NCI-H1694 treated with DMSO at 0.1 percent for 48 hours (cell line): ENCODE measurements at regions not wholly inside any gene's neighbourhood (a gene's known extent, or its start where the extent isn't known, plus 50 kb on each side); places are given as distances from the start of the nearest gene placed in this dataset.
"Not testable (repeated sequence)": the region's sequence is repeated elsewhere in the genome, so short reads cannot be mapped to it uniquely, and the experiment has no call there.

Source experiments
- DNase-seq: peaks from one replicate; lab custom pipeline; 2025; lab: John Stamatoyannopoulos, UW

DNA sequence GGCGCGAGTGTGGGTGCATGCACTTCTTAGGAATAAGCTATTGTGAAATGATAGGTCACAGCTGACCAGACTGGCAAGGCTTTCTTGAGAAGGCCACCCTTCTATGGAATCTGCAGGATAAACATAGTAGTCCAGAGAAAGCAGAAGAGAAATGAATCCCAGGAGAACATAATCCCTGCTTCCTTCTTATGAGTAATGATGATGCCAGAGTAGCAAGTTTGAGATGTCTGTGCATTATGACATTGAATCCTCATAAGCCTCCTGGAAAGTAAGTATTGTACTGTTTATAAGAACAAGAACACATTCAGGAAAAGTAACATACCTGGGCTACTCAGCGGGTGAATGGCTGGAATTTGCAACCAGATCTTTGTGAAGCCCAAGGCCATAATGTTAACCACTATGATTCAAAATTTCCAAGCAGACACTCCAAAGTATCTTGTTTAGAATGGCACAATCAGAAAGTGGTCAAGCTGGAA, 272.1 kb upstream of the HS3ST1 start:
- no peak for DNase-seq

DNA sequence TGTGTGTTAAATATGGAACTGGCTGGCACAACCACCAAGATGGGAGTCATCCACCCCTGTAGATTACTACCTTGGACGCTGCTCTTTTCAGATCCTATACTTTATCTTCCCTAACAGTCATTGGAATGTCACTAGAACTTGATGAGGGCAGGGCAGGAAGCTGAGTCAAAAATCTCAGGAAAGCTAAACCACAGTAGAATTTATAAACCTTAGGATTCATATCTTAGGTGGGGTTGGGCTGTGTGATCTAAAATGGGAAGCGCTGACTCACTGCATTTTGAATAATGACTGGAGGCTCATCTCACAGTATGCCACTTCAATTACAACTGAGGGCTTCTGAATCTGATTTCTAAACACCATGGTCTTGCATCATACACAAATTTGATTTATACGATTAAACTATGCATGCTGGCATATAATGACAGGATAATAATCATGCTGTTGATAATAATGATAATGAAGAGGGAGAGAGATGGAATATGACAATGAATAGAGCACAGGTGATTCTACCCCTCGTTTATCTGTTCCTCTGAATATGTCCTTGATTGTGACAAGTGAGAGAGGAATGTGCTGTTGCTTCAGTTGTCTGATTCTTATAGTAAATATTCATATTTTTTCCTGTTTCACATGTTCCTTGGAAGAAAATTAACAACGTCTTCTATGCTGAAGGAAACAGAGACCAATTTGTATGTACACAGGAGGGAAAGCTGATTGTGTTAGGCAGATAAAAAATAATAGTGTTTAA, 270.3 kb upstream of the HS3ST1 start:
- DNase-seq: no peak

DNA sequence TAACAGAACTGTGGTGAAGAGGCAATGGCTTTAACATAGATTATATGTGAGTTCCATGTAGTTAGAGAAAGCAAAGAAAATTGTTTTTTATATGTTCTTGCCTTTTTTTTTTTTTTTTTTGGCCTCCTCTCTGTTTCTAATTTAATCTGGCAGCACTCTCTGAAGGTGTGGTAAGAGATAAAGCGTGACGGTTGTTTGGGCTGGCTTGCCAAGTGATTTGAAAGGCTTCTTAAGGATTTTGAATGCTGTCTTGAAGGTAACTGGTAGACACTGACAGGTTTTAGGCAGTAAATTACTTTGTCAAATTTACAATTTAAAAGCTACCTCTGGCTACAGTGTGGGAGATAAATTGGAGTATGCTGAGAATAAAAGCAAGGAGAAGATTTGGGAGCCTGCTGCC, 269.3 kb upstream of the HS3ST1 start:
- no peak for DNase-seq

DNA sequence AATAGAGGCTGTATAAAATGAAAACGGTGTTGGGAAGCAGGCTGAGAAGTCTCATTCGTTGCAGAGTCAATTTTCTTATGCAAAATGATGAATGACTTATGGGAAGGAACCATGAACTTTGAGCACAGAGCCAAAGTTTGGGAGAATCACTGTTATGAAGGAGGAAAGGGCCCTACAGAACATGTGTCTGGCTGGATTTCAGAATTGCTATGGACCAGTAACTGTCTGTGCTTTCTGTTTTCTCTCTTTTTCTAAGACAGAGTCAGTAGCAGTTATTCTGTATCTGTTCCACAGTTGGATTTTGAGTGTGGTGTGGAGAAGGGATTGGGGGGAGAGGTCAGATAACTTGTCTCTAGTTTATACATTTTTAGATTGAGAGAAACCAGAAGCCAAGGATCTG, 265.0 kb upstream of the HS3ST1 start:
- no peak for DNase-seq

DNA sequence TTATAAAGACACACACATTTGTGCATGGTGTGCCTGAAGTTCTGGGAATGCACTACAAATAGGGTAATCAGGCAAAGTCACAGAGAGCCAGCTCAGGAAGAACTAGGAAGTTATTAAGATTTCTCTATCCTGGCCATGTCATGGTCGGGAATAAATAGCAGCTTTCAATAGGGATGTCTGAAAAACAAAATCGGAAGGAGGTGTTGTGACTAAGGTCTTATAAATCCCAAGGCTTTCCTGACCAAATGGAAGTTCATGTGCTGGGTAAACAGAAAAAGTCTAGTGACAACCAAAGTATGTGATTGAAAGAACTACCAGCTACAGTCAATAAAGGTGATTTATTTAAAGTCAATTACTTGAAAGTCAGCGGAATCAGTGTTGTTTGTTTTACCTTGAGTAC, 262.5 kb upstream of the HS3ST1 start:
- no peak for DNase-seq

DNA sequence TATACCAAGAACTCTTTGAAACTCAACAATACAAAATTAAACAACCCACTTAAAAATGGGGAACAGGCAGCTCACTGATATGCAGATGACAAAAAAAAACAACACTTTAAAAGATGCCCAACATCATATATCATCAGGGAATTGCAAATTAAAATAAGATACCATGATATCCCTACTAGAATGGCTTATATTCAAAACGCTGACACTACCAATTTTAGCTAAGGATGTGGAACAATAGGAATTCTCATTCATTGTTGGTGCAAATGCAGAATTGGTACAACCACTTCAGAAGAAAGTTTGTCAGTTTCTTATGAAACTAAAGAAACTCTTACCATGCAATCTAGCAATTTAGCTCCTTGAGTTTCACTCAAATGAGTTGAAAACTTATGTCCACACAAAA, 259.0 kb upstream of the HS3ST1 start:
- no peak for DNase-seq

DNA sequence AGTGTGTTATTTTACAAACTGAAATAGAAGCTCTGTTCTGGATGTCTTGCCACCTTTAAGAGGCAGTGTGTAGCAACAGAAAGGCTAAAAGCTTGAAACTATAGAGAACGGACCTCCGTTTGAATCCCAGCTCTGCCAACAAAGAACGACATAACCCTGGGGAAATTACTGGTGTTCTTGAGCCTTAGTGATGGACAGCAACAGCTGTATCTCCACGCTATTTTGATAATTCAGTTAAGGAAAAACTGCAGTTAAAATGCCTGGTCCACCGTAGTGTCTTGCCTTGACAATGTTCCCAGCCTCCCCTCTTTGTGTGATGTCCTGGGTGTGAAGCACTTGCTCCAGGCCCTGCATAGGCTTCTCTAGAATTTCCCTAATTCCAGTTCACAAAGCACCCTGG, 256.8 kb upstream of the HS3ST1 start:
- no peak for DNase-seq

DNA sequence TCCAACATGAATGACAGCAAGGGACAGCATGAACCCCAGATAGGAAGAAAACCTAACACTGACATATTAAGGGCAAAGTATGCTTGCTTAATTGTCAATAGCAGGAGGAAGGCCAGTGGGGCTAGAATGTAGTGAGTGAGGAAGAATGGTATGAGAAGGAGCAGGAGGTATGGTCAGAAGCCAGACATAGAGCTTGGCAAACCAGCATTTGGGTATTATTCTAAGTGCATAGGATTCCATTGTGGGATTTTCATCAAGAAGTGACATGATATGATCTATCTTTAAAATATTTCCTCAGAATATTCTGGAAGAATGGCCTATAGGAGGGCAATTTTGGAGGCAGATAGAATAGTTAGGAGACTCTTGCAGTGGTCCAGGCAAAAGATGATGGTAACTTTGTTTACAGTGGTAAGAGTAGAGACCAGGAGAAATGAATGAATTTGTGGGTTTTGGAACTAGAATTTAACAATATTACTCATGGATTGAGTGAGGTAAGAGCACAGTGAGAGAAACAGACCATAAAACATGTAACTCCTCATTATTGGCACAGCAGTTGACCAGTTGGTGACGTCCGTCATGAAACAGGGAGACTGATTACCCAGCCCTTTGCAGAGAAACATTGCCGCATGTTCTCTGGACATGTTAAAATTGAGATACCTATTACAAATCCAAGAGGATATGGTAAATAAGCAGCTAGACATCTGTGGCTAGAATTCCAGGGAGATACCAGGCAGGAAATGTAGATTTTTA, 246.5 kb upstream of the HS3ST1 start:
- DNase-seq: no peak

DNA sequence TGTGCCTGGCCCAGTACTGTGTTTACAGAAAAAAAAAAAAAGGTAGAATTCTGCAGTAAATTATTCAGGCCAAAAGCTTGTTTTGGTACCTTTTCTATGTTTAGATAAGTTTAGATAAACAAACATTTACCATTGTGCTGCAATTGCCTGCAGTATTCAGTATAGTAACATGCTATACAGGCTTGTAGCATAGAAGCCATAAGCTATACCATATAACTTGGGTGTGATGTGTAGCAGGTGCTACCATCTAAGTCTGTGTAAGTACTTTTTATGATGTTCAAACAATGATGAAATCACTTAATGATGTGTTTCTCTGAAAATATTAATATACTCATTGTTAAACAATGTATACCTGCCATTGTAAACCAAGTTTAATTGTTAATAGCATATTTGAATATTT, 241.6 kb upstream of the HS3ST1 start:
- no peak for DNase-seq

DNA sequence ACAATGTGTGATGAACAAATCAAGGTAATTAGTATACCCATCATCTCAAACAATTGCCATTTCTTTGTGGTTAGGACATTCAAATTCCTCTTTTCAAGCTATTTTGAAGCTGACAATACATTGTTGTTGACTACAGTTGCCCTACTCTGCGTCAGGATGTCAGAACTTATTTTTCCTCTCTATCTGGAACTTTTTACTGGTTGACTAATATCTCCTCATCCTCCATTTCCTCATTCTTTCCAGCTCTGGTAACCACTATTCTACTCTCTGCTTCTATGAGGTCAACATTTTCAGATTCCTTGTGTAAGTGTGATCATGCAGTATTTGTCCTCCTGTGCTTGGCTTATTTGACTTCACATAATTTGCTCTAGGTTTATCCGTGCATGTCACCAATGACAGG, 240.5 kb upstream of the HS3ST1 start:
- DNase-seq: no peak

DNA sequence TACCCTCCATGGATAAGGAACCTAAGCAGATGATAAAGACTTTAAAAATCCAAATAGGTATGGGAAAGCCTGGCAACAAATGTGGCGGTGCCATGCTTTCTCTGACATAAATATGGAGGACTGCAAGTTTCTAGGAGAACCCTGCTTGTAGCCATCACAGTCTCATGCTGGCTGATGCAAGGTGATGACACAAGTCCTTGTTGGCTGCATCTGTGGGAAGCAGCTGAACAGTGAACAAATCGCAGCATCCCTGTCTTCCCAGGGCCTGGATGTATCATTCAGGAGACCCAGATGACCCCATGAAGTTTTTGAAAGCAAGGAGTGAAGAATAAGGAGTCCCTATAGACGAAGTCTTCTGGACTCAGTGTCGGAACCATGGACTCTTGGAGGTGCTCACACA, 234.4 kb upstream of the HS3ST1 start:
- DNase-seq: no peak

DNA sequence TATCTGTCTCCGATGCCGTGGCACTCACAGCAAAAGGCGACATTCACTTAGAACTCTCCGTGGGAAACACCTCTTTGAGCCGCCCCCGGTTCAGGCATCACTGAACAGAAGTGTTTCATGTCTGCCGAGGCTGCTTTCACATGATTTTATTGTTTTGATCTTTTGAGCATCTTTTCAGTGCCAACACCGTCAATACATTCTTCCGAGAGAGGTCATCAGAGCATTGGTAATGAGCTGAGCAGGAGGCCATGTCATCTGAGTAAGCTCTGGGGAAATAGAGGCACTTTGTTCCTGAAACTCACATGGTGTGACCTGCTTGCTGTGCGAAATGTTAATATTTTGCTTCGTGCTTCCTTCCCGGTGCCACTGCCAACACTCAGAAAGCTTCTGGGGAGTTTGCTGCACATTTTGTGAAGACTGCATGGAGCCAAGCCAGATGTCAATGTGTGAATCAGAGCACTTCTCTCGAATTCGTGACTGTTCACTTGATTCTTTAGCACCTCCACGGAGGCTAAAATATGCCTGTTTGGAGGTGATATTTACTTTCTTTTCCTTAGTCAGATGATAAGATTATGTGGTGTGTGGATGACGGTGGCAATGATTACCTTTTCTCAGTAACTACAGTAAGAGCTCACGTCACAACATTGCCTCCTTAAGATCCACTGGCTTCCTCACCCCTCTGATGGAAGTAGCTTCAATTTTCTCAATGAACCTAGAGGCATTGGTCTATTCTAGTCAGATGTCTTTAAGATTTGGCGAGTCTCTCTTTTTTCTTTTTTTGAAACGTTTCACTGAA, 222.3 kb upstream of the HS3ST1 start:
- no peak for DNase-seq

DNA sequence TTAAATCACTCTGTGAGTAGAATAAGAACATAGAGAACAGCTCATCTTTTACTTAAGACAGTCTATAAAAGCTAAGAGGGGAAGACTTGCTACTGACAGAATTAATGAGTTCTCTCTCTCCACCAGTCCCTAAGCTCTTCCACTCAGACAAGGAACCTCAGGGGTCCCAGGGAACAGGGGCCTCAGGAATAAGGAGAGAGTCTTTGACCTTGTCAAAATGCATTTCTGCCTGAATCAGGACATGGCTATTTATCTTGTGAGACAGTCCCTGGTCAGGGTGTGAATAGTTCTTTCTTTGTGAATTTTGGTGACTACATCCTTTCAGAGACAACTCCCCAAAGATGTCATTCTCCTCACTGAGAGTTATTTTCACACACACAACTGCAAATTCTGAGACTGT, 218.7 kb upstream of the HS3ST1 start:
- DNase-seq: no peak

DNA sequence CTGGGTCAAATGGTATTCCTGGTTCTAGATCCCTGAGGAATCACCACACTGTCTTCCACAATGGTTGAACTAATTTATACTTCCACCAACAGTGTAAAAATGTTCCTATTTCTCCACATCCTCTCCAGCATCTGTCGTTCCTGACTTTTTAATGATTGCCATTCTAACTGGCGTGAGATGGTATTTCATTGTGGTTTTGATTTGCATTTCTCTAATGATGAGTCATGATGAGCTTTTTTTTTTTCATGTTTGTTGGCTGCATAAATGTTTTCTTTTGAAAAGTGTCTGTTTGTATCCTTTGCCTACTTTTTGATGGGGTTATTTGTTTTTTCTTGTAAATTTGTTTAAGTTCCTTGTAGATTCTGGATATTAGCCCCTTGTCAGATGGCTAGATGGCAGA, 214.4 kb upstream of the HS3ST1 start:
- not testable (repeated sequence) for DNase-seq

DNA sequence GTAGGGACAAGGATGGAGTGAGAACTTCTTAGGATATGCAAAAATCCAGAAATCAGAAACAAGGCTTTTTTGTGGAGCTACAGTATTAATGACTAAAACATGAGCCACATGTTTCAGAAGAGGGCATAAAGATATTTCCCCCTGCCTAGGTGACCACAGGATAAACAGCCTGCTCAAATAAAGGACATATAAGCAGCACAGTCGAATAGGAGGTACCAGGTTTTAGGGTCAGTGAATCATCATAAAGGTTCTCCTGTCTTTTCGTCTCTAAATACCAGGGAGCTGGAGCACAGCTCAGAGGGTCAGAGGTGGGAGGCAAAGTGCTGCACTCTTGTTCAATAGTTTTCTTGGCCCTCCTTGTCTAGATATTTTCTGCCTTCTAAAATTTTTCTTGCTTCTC, 211.9 kb upstream of the HS3ST1 start:
- DNase-seq: no peak

DNA sequence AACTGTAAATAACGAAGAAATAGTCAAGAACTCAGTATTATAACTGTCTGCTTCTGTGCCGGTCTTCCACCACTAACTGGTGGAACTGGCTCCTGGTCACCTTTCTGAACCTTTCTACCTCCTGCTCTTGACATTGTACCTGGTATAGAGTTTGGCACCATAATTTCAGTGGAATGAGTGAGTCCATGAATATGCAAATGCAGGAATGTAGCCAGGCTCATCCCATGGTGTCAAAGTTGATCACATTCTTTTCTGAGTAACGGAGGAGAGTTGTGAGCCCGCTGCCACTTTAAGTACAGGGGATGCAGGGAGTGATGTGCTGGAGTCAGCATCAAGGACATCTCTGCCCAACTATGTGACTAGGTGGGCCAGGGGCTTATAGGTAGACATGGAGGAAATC, 207.9 kb upstream of the HS3ST1 start:
- no peak for DNase-seq

DNA sequence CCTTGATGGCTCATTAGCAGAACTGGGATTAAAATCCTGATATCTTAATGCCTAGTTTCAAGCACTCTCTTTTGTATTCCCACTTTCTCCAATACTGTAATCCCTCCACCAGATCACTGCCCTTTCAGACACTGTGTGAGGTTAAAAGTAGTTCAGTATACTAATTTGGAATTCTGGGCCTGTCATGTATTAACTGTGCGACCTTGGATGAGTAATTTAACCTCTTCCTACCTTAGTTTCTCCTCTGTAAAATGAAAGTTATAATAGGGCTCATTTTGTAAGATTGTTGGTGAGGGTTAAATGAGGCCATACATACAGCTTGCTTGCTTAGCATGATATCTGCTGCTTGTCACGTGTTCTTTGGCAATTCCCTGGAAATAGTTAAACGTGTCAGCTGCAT, 207.3 kb upstream of the HS3ST1 start:
- no peak for DNase-seq

DNA sequence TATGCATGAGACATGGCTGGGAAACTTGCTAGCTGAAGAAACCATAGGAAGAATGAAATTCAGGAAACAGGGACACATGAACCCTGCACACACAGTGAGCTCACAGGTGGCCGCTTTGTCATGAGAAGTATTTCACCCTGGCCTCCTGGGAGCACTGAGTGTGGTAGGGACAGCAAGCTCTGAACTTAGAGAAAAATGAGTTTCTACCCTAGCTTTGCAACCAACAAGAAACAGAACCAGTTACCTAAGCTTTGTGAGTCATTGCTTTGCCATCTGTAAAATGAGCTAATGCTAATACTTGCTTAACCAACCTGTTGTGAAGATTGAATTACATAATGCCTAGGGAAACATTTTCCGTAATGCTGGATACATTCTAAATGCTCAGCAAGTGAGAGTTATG, 206.6 kb upstream of the HS3ST1 start:
- no peak for DNase-seq

DNA sequence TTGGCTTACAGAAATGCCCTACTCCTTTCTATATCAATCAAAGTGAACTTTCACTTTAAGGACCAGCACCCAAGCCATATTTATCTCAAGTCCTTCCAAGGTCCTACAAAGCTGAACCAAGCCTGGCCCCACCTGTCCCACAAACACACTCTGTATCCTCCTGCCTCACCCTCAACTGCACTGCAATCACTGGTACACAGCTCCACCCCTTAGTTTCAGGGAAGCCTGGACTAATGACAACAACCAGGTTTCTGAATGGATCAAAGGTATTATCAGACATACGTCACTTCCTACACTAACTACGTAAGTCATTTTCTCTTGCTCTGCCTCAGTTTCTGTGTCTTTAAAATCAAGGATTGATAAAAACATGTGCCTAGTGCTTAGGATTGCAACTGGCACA, 205.6 kb upstream of the HS3ST1 start:
- DNase-seq: no peak

DNA sequence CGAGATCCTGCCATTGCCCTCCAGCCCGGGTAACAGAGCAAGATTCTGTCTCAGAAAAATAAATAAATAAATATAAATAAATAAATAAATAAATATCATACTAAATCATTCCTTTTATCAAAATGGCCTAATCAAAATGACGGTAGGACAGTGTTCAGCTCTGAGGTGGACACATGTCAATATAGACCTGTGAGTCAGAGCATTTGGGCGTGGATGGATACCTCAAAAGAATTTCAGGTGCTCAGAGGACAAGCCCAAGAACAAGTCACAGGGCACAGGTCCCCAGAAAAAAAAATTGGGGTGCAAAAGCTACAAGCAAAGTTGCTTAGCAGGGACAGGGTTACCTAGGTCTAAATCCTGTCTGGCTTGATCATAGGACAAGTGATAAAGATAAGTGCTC, 204.7 kb upstream of the HS3ST1 start:
- no peak for DNase-seq

DNA sequence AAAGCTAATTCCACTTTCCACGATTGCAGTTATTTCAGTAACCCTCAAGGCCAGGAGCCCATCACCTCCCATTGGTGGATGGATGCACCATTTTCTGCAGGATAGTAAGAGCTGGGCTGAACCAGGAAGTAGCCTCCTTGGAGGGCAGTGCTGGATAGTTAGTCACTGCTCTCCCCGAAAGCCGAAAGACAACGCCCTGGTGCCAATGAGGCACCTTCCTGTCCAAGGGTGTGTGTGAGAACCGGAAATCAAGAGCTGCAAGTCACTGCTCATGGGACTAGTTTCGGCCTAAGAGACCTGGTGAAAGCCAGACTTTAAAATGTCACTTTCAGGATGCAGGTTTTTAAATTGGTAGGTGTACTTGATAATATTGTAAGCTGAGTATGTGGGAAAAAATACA, 203.8 kb upstream of the HS3ST1 start:
- no peak for DNase-seq

DNA sequence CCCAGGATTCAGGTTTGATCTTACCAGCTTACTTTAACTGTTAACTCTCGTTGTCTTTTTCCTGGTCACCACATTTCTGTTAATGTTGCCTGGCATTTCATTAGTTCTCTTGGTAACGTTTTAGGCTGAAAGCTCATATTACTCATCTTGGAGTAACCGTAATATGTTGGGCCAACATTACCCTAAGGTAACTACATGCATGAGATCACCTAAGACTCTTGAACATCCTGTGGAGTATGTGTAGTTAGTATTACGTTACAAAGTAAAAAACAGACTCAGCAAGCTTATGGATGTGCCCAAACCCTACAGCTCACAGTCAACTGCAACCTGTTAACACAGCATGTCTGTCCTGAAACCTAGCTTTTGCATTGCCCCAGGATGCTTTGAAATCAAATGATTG, 203.3 kb upstream of the HS3ST1 start:
- DNase-seq: no peak

DNA sequence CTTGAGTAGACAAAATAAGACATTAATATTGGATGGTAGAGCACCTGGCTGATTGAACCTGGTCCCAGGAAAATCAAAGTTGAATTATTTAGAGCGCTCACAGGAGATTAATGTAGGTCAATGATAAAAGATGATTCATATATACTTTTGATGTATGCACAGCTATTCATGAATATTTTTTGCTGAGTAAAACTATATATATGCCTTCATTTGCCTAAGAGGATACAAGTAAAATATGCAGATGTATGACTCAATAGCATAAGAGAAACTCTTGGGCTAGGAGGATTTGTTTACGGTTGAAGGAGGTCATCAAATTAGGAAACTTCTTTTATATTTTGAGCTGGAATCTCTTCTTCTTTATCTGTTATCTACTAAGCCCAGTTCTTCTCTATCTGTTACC, 202.7 kb upstream of the HS3ST1 start:
- no peak for DNase-seq
